NCI-H82 (cell line): ENCODE measurements at regions not wholly inside any gene's neighbourhood (a gene's known extent, or its start where the extent isn't known, plus 50 kb on each side); places are given as distances from the start of the nearest gene placed in this dataset.
"Not testable (repeated sequence)": the region's sequence is repeated elsewhere in the genome, so short reads cannot be mapped to it uniquely, and the experiment has no call there.

Experiments used
- DNase-seq: peaks from one replicate; lab custom pipeline; 2025; lab: John Stamatoyannopoulos, UW

- DNase-seq, result no peak
These were observed 58.3 kb upstream of the SHB start for GRCh38 chr9:38127271-38127839.

- DNase-seq, result peak; percentile 65
These were observed 57.7 kb upstream of the SHB start for GRCh38 chr9:38126730-38127129.

DNA sequence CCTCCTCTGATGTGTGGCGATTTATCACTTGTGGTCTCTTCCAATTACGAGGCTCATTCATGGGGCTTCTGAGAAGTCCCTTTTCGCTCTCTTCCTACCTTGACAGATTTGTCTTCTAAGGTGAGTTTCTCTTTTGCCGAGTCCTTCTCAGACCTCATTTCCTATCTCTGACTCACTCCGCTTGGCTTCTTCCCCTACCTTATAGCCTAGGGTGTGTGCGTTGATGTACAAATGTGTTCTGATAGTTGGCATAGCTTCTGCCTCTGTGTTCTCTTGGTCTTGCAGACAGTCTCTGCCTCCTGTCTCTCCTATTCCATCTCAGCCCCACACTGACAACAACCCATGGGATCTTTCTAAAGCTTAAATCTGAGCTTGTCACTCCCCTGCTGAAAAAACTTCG lies 56.9 kb upstream of the SHB start:
- DNase-seq, result no peak

- DNase-seq, result not testable (repeated sequence)
These were observed 54.3 kb upstream of the SHB start for GRCh38 chr9:38123359-38123758.

- DNase-seq, result no peak
These were observed 51.9 kb upstream of the SHB start for GRCh38 chr9:38120961-38121360.

- DNase-seq, result no peak
These were observed 50.7 kb upstream of the SHB start for GRCh38 chr9:38119560-38120236.

DNA sequence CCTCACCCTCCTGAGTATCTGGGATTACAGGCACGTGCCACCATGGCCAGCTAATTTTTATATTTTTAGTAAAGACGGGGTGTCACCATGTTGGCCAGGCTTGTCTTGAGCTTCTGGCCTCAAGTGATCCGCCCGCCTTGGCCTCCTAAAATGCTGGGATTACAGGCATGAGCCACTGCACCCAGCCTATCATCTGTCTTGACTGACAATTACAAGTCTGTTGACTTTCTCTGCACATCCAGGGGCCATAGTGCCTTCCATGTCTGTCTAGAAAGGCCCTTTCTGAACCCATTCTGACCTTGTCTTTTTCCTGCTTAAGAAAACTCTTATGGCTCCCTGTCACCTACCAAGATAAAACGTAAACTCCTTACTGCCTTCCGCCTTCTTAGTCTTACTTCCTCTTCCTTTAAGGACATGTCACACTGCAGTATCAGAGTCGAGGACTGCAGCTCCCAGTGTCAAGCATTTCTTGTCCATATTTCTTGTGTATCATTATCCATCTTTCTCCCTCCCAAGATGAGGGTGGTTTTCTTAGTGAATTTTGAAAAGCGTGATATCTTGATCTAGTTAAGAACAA lies 49.9 kb upstream of the SHB start:
- DNase-seq, result no peak
